Activated CD4-positive, alpha-beta memory T cell treated with anti-CD3 and anti-CD28 coated beads for 36 hours (primary cell): ENCODE measurements at regions not wholly inside any gene's neighbourhood (a gene's known extent, or its start where the extent isn't known, plus 50 kb on each side); places are given as distances from the start of the nearest gene placed in this dataset.

Experiments used
- CTCF ChIA-PET: fragments of 350-600 bp; sonication (Branson Sonifier 250); formaldehyde crosslinking; loops from one replicate; lab custom pipeline; 2021; ENCODE audit warnings: antibody characterized with exemption, inconsistent platforms; lab: Charles Lee
- POLR2A ChIA-PET: fragments of 350-600 bp; sonication (Branson Sonifier 250); formaldehyde crosslinking; loops from one replicate; lab custom pipeline; 2021; ENCODE audit warnings: antibody characterized with exemption; lab: Charles Lee
- DNase-seq: peaks from one replicate; pipeline ENCODE4 v3.0.0-alpha.2; 2020
- H3K27ac Mint-ChIP-seq: one replicate; pipeline ENCODE4 v1.8.0; 2021; ENCODE audit warnings: mixed read lengths
- H3K27me3 Mint-ChIP-seq: one replicate; pipeline ENCODE4 v1.8.0; 2021; ENCODE audit warnings: mixed read lengths
- H3K36me3 Mint-ChIP-seq: one replicate; pipeline ENCODE4 v1.8.0; 2021; ENCODE audit warnings: mixed read lengths
- H3K4me1 Mint-ChIP-seq: one replicate; pipeline ENCODE4 v1.8.0; 2021; ENCODE audit warnings: low read depth, mixed read lengths
- H3K4me3 Mint-ChIP-seq: one replicate; pipeline ENCODE4 v1.8.0; 2021; ENCODE audit warnings: mild to moderate bottlenecking, mixed read lengths
- H3K9me3 Mint-ChIP-seq: one replicate; pipeline ENCODE4 v1.8.0; 2021; ENCODE audit warnings: mixed read lengths
- intact Hi-C: fragments of 100-400 bp; cut with micrococcal nuclease; formaldehyde crosslinking; loops from one replicate; pipeline ENCODE4 v1.15.1; 2023

- Mint-ChIP-seq H3K36me3 (no peaks in the 10 kb centered on the region), H3K9me3 (no peaks in the 10 kb centered on the region), H3K4me3 (no peak overlapping the region), H3K27me3 (peaks cover 3% of the 10 kb centered on the region), H3K27ac (no peak overlapping the region), H3K4me1 (no peaks in the 10 kb centered on the region)
- ChIA-PET POLR2A (no interaction called here), CTCF (no interaction called here)
- intact Hi-C loops = no loop called here
- no peak for DNase-seq
Measured at GRCh38 chr2:136647039-136647438, 118.3 kb upstream of the THSD7B start.

GRCh38 chr2:136645236-136645828 lies 120.0 kb upstream of the THSD7B start:
- intact Hi-C loops = no loop called here
- ChIA-PET POLR2A (no interaction called here), CTCF (no interaction called here)
- no peaks in the 10 kb centered on the region for H3K4me1 Mint-ChIP-seq
- DNase-seq = no peak
- no peak overlapping the region for H3K27ac Mint-ChIP-seq
- H3K27me3 Mint-ChIP-seq = peaks cover 3% of the 10 kb centered on the region
- H3K4me3 Mint-ChIP-seq = no peak overlapping the region
- H3K9me3 Mint-ChIP-seq = no peaks in the 10 kb centered on the region
- H3K36me3 Mint-ChIP-seq = no peaks in the 10 kb centered on the region

- no peak for DNase-seq
- H3K27ac Mint-ChIP-seq = no peak overlapping the region
- ChIA-PET CTCF (no interaction called here), POLR2A (no interaction called here)
- no peaks in the 10 kb centered on the region for H3K36me3 Mint-ChIP-seq
- no peak overlapping the region for H3K4me3 Mint-ChIP-seq
- H3K27me3 Mint-ChIP-seq = no peaks in the 10 kb centered on the region
- intact Hi-C loops = no loop called here
- H3K9me3 Mint-ChIP-seq = no peaks in the 10 kb centered on the region
- no peaks in the 10 kb centered on the region for H3K4me1 Mint-ChIP-seq
Measured at GRCh38 chr2:136639651-136640050, 125.7 kb upstream of the THSD7B start.

GRCh38 chr2:136638193-136638592 lies 127.2 kb upstream of the THSD7B start:
- ChIA-PET POLR2A (no interaction called here), CTCF (no interaction called here)
- intact Hi-C loops = no loop called here
- H3K4me1 Mint-ChIP-seq = no peaks in the 10 kb centered on the region
- no peak overlapping the region for H3K27ac Mint-ChIP-seq
- H3K27me3 Mint-ChIP-seq = no peaks in the 10 kb centered on the region
- no peak overlapping the region for H3K4me3 Mint-ChIP-seq
- no peaks in the 10 kb centered on the region for H3K36me3 Mint-ChIP-seq
- H3K9me3 Mint-ChIP-seq = no peaks in the 10 kb centered on the region
- no peak for DNase-seq

- Mint-ChIP-seq H3K36me3 (no peaks in the 10 kb centered on the region), H3K27me3 (no peaks in the 10 kb centered on the region), H3K27ac (no peak overlapping the region), H3K4me1 (no peaks in the 10 kb centered on the region), H3K9me3 (no peaks in the 10 kb centered on the region), H3K4me3 (no peak overlapping the region)
- CTCF ChIA-PET = no interaction called here
- POLR2A ChIA-PET = no interaction called here
- DNase-seq = no peak
- intact Hi-C loops = no loop called here
Measured at GRCh38 chr2:136637402-136637801, 127.9 kb upstream of the THSD7B start.

- no peaks in the 10 kb centered on the region for H3K36me3 Mint-ChIP-seq
- no peak overlapping the region for H3K27ac Mint-ChIP-seq
- ChIA-PET CTCF (interaction anchor here (0.7 kb wide), 1 partner anchor 16 kb away, joined by 3 read pairs; no protein-coding TSS in a partner anchor), POLR2A (no interaction called here)
- no peaks in the 10 kb centered on the region for H3K9me3 Mint-ChIP-seq
- DNase-seq = no peak
- no peaks in the 10 kb centered on the region for H3K4me1 Mint-ChIP-seq
- H3K27me3 Mint-ChIP-seq = peaks cover 2% of the 10 kb centered on the region
- intact Hi-C loops = no loop called here
- no peak overlapping the region for H3K4me3 Mint-ChIP-seq
Measured at GRCh38 chr2:136628490-136628889, 136.9 kb upstream of the THSD7B start.

GRCh38 chr2:136613096-136613495 lies 152.2 kb upstream of the THSD7B start:
- ChIA-PET CTCF (no interaction called here), POLR2A (no interaction called here)
- Mint-ChIP-seq H3K4me1 (no peaks in the 10 kb centered on the region), H3K27me3 (no peaks in the 10 kb centered on the region), H3K9me3 (no peaks in the 10 kb centered on the region), H3K4me3 (no peak overlapping the region), H3K27ac (no peak overlapping the region), H3K36me3 (no peaks in the 10 kb centered on the region)
- intact Hi-C loops = no loop called here
- no peak for DNase-seq

- no peaks in the 10 kb centered on the region for H3K27me3 Mint-ChIP-seq
- H3K36me3 Mint-ChIP-seq = no peaks in the 10 kb centered on the region
- CTCF ChIA-PET = interaction anchor here (0.5 kb wide), 1 partner anchor 16 kb away, joined by 3 read pairs; no protein-coding TSS in a partner anchor
- DNase-seq = no peak
- POLR2A ChIA-PET = no interaction called here
- no peaks in the 10 kb centered on the region for H3K4me1 Mint-ChIP-seq
- no peak overlapping the region for H3K27ac Mint-ChIP-seq
- intact Hi-C loops = no loop called here
- H3K4me3 Mint-ChIP-seq = no peak overlapping the region
- H3K9me3 Mint-ChIP-seq = no peaks in the 10 kb centered on the region
Measured at GRCh38 chr2:136612079-136612478, 153.3 kb upstream of the THSD7B start.

GRCh38 chr2:136611451-136611850 lies 153.9 kb upstream of the THSD7B start:
- Mint-ChIP-seq H3K4me1 (no peaks in the 10 kb centered on the region), H3K4me3 (no peak overlapping the region), H3K9me3 (no peaks in the 10 kb centered on the region), H3K36me3 (no peaks in the 10 kb centered on the region), H3K27ac (no peak overlapping the region), H3K27me3 (no peaks in the 10 kb centered on the region)
- no peak for DNase-seq
- intact Hi-C loops = no loop called here
- ChIA-PET CTCF (no interaction called here), POLR2A (no interaction called here)

- ChIA-PET CTCF (no interaction called here), POLR2A (no interaction called here)
- Mint-ChIP-seq H3K36me3 (no peaks in the 10 kb centered on the region), H3K27me3 (no peaks in the 10 kb centered on the region), H3K4me1 (no peaks in the 10 kb centered on the region), H3K27ac (no peak overlapping the region), H3K9me3 (no peaks in the 10 kb centered on the region), H3K4me3 (no peak overlapping the region)
- intact Hi-C loops = no loop called here
- peak; percentile 23 for DNase-seq
Measured at GRCh38 chr2:136582628-136583205, 182.6 kb upstream of the THSD7B start.

- Mint-ChIP-seq H3K27ac (no peak overlapping the region), H3K9me3 (no peaks in the 10 kb centered on the region), H3K27me3 (peaks cover 3% of the 10 kb centered on the region), H3K4me3 (no peak overlapping the region), H3K36me3 (no peaks in the 10 kb centered on the region), H3K4me1 (no peaks in the 10 kb centered on the region)
- POLR2A ChIA-PET = no interaction called here
- DNase-seq = no peak
- intact Hi-C loops = no loop called here
- CTCF ChIA-PET = no interaction called here
Measured at GRCh38 chr2:136572335-136572734, 193.0 kb upstream of the THSD7B start.

- intact Hi-C loops = no loop called here
- no peaks in the 10 kb centered on the region for H3K36me3 Mint-ChIP-seq
- H3K4me3 Mint-ChIP-seq = no peak overlapping the region
- ChIA-PET CTCF (no interaction called here), POLR2A (no interaction called here)
- peaks cover 9% of the 10 kb centered on the region for H3K27me3 Mint-ChIP-seq
- no peak overlapping the region for H3K27ac Mint-ChIP-seq
- H3K4me1 Mint-ChIP-seq = no peaks in the 10 kb centered on the region
- no peaks in the 10 kb centered on the region for H3K9me3 Mint-ChIP-seq
- DNase-seq = no peak
Measured at GRCh38 chr2:136557203-136557602, 208.1 kb upstream of the THSD7B start.

GRCh38 chr2:136550181-136550580 lies 215.2 kb upstream of the THSD7B start:
- ChIA-PET CTCF (no interaction called here), POLR2A (no interaction called here)
- Mint-ChIP-seq H3K27me3 (peaks cover 4% of the 10 kb centered on the region), H3K9me3 (no peaks in the 10 kb centered on the region), H3K4me3 (no peak overlapping the region), H3K4me1 (no peaks in the 10 kb centered on the region), H3K27ac (no peak overlapping the region), H3K36me3 (no peaks in the 10 kb centered on the region)
- intact Hi-C loops = no loop called here
- DNase-seq = no peak
